HEK293 (cell line): ENCODE measurements at regions not wholly inside any gene's neighbourhood (a gene's known extent, or its start where the extent isn't known, plus 50 kb on each side); places are given as distances from the start of the nearest gene placed in this dataset.

Experiments
- GFI1B ChIP-seq: fragments of 450-650 bp; formaldehyde crosslinking; IDR thresholded peaks from 2 replicates; pipeline ENCODE4 v1.5.1; 2016; ENCODE audit warnings: missing biosample characterization, missing genetic modification characterization
- KLF16 ChIP-seq: fragments of 450-650 bp; formaldehyde crosslinking; IDR thresholded peaks from 2 replicates; pipeline ENCODE4 v1.5.1; 2017; ENCODE audit warnings: missing biosample characterization, missing genetic modification characterization
- KLF9 ChIP-seq: fragments of 450-650 bp; formaldehyde crosslinking; IDR thresholded peaks from 2 replicates; pipeline ENCODE4 v1.5.1; 2016; ENCODE audit warnings: missing biosample characterization, missing genetic modification characterization, low read depth
- MEIS1 ChIP-seq: sonication (generic); formaldehyde crosslinking; IDR thresholded peaks from 2 replicates; pipeline ENCODE4 v1.8.1; 2022; ENCODE audit warnings: missing genetic modification reagents, mild to moderate bottlenecking, borderline replicate concordance
- PRDM2 ChIP-seq: fragments of 450-650 bp; formaldehyde crosslinking; IDR thresholded peaks from 2 replicates; pipeline ENCODE4 v1.5.1; 2016; ENCODE audit warnings: missing biosample characterization, missing genetic modification characterization, borderline replicate concordance
- SCRT2 ChIP-seq: fragments of 450-650 bp; formaldehyde crosslinking; IDR thresholded peaks from 2 replicates; pipeline ENCODE4 v1.5.1; 2016; ENCODE audit warnings: missing biosample characterization, missing genetic modification characterization
- SP7 ChIP-seq: fragments of 450-650 bp; formaldehyde crosslinking; IDR thresholded peaks from 2 replicates; pipeline ENCODE4 v1.5.1; 2016; ENCODE audit warnings: missing biosample characterization, missing genetic modification characterization
- WT1 ChIP-seq: fragments of 450-650 bp; formaldehyde crosslinking; IDR thresholded peaks from 2 replicates; pipeline ENCODE4 v1.5.1; 2016; ENCODE audit warnings: missing biosample characterization, missing genetic modification characterization
- YY2 ChIP-seq: fragments of 450-650 bp; formaldehyde crosslinking; IDR thresholded peaks from 2 replicates; pipeline ENCODE4 v1.5.1; 2016; ENCODE audit warnings: missing biosample characterization, missing genetic modification characterization
- ZFHX2 ChIP-seq: fragments of 450-650 bp; formaldehyde crosslinking; conservative IDR thresholded peaks from 2 replicates; pipeline ENCODE4 v1.5.1; 2016; ENCODE audit warnings: missing biosample characterization, missing genetic modification characterization
- ZFP37 ChIP-seq: fragments of 450-650 bp; formaldehyde crosslinking; IDR thresholded peaks from 2 replicates; pipeline ENCODE4 v1.5.1; 2016; ENCODE audit warnings: missing biosample characterization, missing genetic modification characterization
- ZIC2 ChIP-seq: fragments of 450-650 bp; formaldehyde crosslinking; IDR thresholded peaks from 2 replicates; pipeline ENCODE4 v1.5.1; 2016; ENCODE audit warnings: missing biosample characterization, missing genetic modification characterization
- ZNF10 ChIP-seq: fragments of 450-650 bp; formaldehyde crosslinking; IDR thresholded peaks from 2 replicates; pipeline ENCODE4 v1.5.1; 2017; ENCODE audit warnings: missing biosample characterization, missing genetic modification characterization
- ZNF132 ChIP-seq: fragments of 450-650 bp; formaldehyde crosslinking; IDR thresholded peaks from 2 replicates; pipeline ENCODE4 v1.5.1; 2017; ENCODE audit warnings: missing biosample characterization, missing genetic modification characterization, borderline replicate concordance
- ZNF157 ChIP-seq: fragments of 450-650 bp; formaldehyde crosslinking; IDR thresholded peaks from 2 replicates; pipeline ENCODE4 v1.5.1; 2016; ENCODE audit warnings: missing biosample characterization, missing genetic modification characterization
- ZNF24 ChIP-seq: fragments of 450-650 bp; formaldehyde crosslinking; IDR thresholded peaks from 2 replicates; pipeline ENCODE4 v1.5.1; 2016; ENCODE audit warnings: missing biosample characterization, missing genetic modification characterization
- ZNF324 ChIP-seq: fragments of 450-650 bp; formaldehyde crosslinking; IDR thresholded peaks from 2 replicates; pipeline ENCODE4 v1.5.1; 2016; ENCODE audit warnings: missing biosample characterization, missing genetic modification characterization
- ZNF335 ChIP-seq: fragments of 450-650 bp; formaldehyde crosslinking; conservative IDR thresholded peaks from 2 replicates; pipeline ENCODE4 v1.5.1; 2016; ENCODE audit warnings: missing biosample characterization, missing genetic modification characterization
- ZNF366 ChIP-seq: fragments of 450-650 bp; formaldehyde crosslinking; conservative IDR thresholded peaks from 2 replicates; pipeline ENCODE4 v1.5.1; 2016; ENCODE audit warnings: missing biosample characterization, missing genetic modification characterization
- ZNF600 ChIP-seq: fragments of 450-650 bp; formaldehyde crosslinking; IDR thresholded peaks from 2 replicates; pipeline ENCODE4 v1.5.1; 2016; ENCODE audit warnings: missing biosample characterization, missing genetic modification characterization
- ZNF623 ChIP-seq: fragments of 450-650 bp; formaldehyde crosslinking; IDR thresholded peaks from 2 replicates; pipeline ENCODE4 v1.5.1; 2016; ENCODE audit warnings: missing biosample characterization, missing genetic modification characterization
- ZNF658 ChIP-seq: fragments of 450-650 bp; formaldehyde crosslinking; IDR thresholded peaks from 2 replicates; pipeline ENCODE4; 2016; ENCODE audit warnings: missing biosample characterization, missing genetic modification characterization
- ZNF670 ChIP-seq: fragments of 450-650 bp; formaldehyde crosslinking; IDR thresholded peaks from 2 replicates; pipeline ENCODE4 v1.5.1; 2016; ENCODE audit warnings: missing biosample characterization, missing genetic modification characterization, low read depth
- ZNF76 ChIP-seq: fragments of 450-650 bp; formaldehyde crosslinking; IDR thresholded peaks from 2 replicates; pipeline ENCODE4; 2016; ENCODE audit warnings: low read depth, missing biosample characterization, missing genetic modification characterization, borderline replicate concordance
- ZNF777 ChIP-seq: fragments of 450-650 bp; formaldehyde crosslinking; IDR thresholded peaks from 2 replicates; pipeline ENCODE4 v1.5.1; 2017; ENCODE audit warnings: missing biosample characterization, missing genetic modification characterization, borderline replicate concordance
- ZNF785 ChIP-seq: fragments of 450-650 bp; formaldehyde crosslinking; IDR thresholded peaks from 2 replicates; pipeline ENCODE4 v1.5.1; 2016; ENCODE audit warnings: missing biosample characterization, missing genetic modification characterization
- ZSCAN4 ChIP-seq: fragments of 450-650 bp; formaldehyde crosslinking; IDR thresholded peaks from 2 replicates; pipeline ENCODE4 v1.5.1; 2017; ENCODE audit warnings: missing biosample characterization, missing genetic modification characterization
- TF ChIP-seq, protein P1 (sequence below): fragments of 450-650 bp; formaldehyde crosslinking; IDR thresholded peaks from 2 replicates; pipeline ENCODE4 v1.5.1; 2016; ENCODE audit warnings: missing biosample characterization, missing genetic modification characterization
- TF ChIP-seq, protein P2 (sequence below): fragments of 450-650 bp; formaldehyde crosslinking; IDR thresholded peaks from 2 replicates; pipeline ENCODE4 v1.5.1; 2016; ENCODE audit warnings: missing biosample characterization, missing genetic modification characterization

- TF ChIP-seq ZIC2 (tag by site-specific recombination) (peak; percentile 59), GFI1B (tag by site-specific recombination) (no peak), ZNF623 (no peak), ZNF366 (tag by site-specific recombination) (no peak), ZFP37 (tag by site-specific recombination) (no peak), PRDM2 (tag by site-specific recombination) (no peak), KLF9 (tag by site-specific recombination) (no peak), ZNF658 (tag by site-specific recombination) (no peak), ZNF132 (no peak), SP7 (tag by site-specific recombination) (no peak), KLF16 (tag by site-specific recombination) (no peak), MEIS1 (no peak), ZNF157 (no peak), ZNF76 (tag by site-specific recombination) (no peak), ZNF335 (tag by site-specific recombination) (no peak), ZNF10 (tag by site-specific recombination) (no peak), YY2 (tag by site-specific recombination) (0 out of 2 replicates have a peak, but pooled peaks have one; percentile 32), ZNF670 (no peak), ZFHX2 (tag by site-specific recombination) (no peak), ZNF24 (no peak), ZNF785 (no peak), SCRT2 (tag by site-specific recombination) (no peak), ZSCAN4 (tag by site-specific recombination) (no peak), ZNF600 (tag by site-specific recombination) (0 out of 2 replicates have a peak, but pooled peaks have one; percentile 19), WT1 (tag by site-specific recombination) (peak; percentile 50; the same call in 1 of the 2 replicates), ZNF777 (no peak), ZNF324 (tag by site-specific recombination) (no peak)
- TF ChIP-seq, protein P1, sequence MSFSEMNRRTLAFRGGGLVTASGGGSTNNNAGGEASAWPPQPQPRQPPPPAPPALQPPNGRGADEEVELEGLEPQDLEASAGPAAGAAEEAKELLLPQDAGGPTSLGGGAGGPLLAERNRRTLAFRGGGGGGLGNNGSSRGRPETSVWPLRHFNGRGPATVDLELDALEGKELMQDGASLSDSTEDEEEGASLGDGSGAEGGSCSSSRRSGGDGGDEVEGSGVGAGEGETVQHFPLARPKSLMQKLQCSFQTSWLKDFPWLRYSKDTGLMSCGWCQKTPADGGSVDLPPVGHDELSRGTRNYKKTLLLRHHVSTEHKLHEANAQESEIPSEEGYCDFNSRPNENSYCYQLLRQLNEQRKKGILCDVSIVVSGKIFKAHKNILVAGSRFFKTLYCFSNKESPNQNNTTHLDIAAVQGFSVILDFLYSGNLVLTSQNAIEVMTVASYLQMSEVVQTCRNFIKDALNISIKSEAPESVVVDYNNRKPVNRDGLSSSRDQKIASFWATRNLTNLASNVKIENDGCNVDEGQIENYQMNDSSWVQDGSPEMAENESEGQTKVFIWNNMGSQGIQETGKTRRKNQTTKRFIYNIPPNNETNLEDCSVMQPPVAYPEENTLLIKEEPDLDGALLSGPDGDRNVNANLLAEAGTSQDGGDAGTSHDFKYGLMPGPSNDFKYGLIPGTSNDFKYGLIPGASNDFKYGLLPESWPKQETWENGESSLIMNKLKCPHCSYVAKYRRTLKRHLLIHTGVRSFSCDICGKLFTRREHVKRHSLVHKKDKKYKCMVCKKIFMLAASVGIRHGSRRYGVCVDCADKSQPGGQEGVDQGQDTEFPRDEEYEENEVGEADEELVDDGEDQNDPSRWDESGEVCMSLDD (tag by site-specific recombination): no peak
- TF ChIP-seq, protein P2, sequence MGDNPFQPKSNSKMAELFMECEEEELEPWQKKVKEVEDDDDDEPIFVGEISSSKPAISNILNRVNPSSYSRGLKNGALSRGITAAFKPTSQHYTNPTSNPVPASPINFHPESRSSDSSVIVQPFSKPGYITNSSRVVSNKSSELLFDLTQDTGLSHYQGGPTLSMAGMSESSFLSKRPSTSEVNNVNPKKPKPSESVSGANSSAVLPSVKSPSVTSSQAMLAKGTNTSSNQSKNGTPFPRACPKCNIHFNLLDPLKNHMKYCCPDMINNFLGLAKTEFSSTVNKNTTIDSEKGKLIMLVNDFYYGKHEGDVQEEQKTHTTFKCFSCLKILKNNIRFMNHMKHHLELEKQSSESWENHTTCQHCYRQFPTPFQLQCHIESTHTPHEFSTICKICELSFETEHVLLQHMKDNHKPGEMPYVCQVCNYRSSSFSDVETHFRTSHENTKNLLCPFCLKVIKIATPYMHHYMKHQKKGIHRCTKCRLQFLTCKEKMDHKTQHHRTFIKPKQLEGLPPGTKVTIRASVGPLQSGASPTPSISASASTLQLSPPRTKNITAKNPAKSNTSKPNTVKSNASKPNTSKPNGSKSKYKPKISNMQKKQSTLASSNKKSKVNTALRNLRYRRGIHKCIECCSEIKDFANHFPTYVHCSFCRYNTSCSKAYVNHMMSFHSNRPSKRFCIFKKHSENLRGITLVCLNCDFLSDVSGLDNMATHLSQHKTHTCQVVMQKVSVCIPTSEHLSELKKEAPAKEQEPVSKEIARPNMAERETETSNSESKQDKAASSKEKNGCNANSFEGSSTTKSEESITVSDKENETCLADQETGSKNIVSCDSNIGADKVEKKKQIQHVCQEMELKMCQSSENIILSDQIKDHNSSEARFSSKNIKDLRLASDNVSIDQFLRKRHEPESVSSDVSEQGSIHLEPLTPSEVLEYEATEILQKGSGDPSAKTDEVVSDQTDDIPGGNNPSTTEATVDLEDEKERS (tag by site-specific recombination): no peak
Measured at GRCh38 chr11:19511413-19512183, 201.0 kb upstream of the NAV2 start (continued).
